NCI-H446 (cell line): ENCODE measurements at regions not wholly inside any gene's neighbourhood (a gene's known extent, or its start where the extent isn't known, plus 50 kb on each side); places are given as distances from the start of the nearest gene placed in this dataset.
A peak's percentile ranks its signal among the peaks of the same experiment; 100 is the strongest.
"Not testable (repeated sequence)": the region's sequence is repeated elsewhere in the genome, so short reads cannot be mapped to it uniquely, and the experiment has no call there.

Experiments
- DNase-seq, 2 experiments: peaks; one replicate each; lab custom pipeline; 2025; lab: John Stamatoyannopoulos, UW

GRCh38 chr22:44628835-44629234 lies 73.2 kb upstream of the PRR5 start:
- no peak for DNase-seq

GRCh38 chr22:44628273-44628672 lies 73.7 kb upstream of the PRR5 start:
- no peak for DNase-seq

DNA sequence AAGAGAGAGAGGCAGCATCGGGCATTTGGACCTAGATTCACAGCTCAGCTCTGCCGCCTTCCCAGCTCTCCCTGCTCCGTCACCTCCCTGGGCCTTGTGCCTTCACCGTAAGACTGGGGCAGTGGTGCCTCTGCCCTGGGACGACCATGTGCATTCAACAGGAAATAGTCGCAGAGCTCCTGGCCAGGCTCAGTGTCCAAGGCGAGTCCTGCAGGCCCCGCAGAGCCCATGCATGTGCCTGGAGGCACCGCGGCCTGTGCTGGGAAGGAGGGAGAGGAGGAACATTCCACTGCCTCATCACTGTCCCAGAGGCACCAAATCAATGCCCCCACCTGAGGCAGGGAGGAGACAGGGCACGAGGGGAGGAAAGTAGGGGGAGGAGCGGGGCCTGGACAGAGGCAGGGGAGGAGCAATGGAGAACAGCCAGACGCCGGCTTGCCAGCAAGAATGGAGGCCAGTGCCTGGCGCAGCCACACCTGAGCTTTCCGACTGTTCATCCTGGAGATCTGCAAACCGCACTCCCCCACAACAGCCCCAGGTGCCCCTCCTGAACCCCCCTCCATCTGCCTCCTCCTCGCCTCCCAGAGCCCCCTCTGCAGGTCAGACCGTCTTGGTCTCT lies 74.4 kb upstream of the PRR5 start:
- no peak for DNase-seq

- peak; percentile 21 to 62 for DNase-seq
Measured at GRCh38 chr22:44625981-44626687, 75.9 kb upstream of the PRR5 start.

DNA sequence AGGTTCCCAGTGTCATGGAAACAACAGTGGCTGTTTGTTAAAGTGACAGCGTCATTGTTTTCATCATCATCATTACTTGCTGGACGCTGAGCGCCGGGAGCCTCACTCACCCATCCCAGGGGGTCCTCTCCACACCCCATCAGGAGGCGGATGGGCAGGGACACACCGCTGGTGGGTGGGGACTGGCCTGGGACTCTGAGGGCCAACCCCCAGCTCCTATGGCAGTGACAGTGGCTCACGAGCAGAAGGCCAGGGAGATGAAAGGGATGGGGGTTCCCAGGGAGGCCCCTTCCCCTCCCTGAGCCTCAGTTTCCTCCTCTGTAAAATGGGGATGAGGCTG lies 76.6 kb upstream of the PRR5 start:
- no peak for DNase-seq

GRCh38 chr22:44624689-44625420 lies 77.1 kb upstream of the PRR5 start:
- no peak for DNase-seq

DNA sequence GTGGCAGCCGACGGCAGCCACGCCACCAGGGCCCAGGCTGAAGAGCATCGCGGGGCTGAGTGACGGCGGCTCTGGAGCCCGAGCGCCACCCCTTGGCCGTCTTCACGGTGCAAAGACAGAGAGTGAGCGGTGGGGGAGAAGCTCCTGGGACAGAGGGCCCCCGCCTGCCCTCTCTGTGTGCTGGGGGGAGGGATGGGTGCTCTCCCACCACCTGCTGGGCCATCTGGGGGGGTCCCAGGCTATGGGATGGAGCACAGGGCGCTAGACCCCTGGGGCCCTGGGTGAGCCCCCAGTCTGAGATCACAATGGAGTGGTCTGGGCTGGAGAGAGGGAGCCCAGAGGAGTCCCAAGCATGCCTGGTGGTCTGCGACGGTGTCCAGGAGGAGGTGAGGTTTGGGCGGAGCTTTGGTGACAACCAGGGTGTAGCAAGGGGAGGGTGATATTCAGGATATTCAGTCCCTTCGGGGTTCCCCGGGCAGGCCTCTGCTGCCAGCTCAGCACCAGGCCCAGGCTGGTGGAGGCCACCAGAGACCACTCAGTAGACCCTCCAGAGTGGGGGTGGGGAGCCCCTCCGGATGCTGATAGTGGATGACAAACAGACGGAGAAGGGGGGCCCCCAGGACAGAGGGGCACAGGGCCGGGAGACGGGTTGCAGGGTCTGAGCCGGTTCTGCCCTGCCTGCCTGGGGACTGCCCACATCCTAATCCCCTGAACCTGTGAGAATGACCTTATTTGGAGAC lies 78.1 kb upstream of the PRR5 start:
- DNase-seq, result no peak

DNA sequence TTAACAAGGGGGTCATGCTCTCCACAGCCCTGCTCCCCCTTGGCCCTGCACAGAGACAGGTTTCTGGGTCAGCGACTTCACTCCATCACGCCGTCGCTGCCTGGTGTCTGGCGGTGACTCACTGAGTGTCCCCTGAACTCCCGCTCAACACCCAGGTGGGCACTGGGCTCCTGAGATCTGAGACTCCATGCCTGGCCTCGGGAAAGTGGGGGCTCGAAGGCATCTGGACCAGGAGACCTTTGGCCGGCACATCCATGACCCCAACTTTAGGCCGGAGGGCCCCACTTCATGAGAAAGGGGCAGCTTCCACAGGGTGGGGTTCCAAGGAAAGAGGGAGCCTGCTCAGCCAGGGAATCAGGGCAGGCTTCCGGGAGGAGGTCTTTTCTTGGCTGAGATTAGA lies 79.3 kb upstream of the PRR5 start:
- no peak for DNase-seq

GRCh38 chr22:44622147-44622427 lies 79.9 kb upstream of the PRR5 start:
- DNase-seq, result no peak

GRCh38 chr22:44621401-44622146 lies 80.4 kb upstream of the PRR5 start:
- DNase-seq, result no peak

DNA sequence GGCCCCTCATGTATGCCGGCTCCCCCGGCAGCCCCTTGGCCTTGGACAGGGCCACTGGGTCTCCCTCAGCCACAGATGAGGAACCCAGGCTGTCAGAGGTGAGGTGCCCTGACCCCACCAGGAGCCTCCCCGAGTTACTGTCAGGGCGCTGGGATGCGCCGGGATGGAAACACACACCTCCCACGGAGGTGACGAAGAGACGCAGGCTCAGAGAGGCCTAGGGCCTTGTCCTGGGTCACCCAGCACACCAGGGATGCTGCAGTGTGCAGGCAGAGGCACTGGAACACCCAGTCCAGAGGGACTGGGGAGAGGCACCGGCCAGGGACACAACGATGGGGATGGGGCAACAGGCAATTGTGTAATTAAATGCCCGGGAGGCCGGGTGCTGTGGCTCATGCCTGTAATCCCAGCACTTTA lies 81.2 kb upstream of the PRR5 start:
- DNase-seq, result no peak

- DNase-seq, result peak in 1 of 2 experiments; percentile 14
Measured at GRCh38 chr22:44620129-44620840, 81.7 kb upstream of the PRR5 start.

DNA sequence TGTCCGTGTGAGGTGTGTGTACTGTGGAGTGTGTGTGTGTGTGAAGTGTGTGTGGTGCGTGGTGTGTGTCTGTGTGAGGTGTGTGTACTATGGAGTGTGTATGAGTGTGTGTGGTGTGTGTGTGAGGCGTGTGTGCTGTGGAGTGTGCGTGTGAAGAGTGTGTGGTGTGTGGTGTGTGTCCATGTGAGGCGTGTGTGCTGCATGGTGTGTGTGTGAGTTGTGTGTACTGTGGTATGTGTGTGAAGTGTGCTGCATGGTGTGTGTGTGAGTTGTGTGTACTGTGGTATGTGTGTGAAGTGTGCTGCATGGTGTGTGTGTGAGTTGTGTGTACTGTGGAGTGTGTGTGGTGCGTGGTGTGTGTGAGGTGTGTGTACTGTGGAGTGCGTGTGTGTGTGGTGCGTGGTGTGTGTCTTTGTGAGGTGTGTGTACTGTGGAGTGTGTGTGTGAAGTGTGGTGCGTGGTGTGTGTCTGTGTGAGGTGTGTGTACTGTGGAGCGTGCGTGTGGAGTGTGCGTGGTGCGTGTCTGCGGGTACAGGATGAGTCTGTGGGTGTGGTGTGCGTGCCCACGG lies 82.4 kb upstream of the PRR5 start:
- DNase-seq, result not testable (repeated sequence)

DNA sequence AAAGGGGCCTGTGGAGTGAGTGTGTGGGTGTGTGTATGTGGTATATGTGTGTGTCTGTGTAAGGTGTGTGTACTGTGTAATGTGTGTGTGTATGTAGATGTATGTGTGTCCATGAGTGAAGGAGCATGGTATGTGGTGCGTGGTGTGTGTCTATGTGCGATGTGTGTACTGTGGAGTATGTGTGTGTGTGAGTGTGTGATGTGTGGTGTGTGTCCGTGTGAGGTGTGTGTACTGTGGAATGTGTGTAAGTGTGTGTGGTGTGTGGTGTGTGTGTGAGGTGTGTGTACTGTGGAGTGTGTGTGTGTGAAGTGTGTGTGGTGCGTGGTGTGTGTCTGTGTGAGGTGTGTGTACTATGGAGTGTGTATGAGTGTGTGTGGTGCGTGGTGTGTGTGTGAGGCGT lies 83.1 kb upstream of the PRR5 start:
- DNase-seq, result not testable (repeated sequence)

DNA sequence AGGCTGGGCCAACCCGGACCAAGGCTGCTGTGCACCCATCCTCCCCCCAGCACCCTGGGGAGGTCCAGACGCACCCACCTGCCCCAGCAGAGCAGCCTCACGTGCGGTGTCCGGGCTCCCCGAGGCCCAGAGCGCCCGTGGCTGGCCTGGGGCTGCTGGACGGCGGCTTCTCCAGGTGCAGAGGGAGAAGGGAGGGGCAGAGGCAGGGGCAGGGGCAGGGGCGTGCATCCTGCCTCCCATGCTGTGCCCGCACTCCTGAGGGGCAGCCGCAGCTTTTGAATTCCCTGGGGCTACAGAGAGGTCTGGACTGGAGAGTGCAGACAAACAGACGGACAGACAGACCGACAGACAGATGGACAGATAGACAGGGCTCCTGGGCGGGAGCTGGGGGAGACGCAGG lies 83.6 kb upstream of the PRR5 start:
- DNase-seq, result no peak

- DNase-seq, result no peak
Measured at GRCh38 chr22:44617828-44618227, 84.2 kb upstream of the PRR5 start.

DNA sequence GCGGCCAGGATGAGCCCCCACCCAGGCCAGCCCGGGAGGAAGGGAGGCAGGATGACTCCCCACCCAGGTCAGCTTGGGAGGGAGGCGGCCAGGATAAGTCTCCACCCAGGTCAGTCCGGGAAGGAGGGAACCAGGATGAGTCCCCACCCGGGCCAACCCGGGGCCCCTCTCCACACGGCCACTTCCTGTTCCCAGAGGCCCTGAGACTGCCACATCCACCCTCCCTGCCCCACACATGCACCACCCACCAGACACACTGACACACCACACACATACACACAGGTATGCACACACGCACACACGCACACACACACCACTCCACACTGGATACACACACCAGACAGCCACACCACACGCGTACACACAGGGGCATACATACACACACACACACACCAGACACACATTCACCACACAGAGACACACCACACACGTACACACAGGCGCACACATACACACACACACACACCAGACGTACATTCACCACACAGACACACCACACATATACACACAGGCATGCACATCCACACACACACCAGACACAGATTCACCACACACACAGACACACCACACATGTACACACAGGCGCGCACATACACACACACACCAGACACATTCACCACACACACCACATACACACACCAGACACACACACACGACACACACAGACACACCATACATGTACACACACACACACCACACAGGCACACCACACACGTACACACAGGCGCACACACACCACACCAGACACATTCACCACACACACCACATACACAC lies 84.9 kb upstream of the PRR5 start:
- no peak for DNase-seq

- no peak for DNase-seq
Measured at GRCh38 chr22:44616461-44616860, 85.5 kb upstream of the PRR5 start.

DNA sequence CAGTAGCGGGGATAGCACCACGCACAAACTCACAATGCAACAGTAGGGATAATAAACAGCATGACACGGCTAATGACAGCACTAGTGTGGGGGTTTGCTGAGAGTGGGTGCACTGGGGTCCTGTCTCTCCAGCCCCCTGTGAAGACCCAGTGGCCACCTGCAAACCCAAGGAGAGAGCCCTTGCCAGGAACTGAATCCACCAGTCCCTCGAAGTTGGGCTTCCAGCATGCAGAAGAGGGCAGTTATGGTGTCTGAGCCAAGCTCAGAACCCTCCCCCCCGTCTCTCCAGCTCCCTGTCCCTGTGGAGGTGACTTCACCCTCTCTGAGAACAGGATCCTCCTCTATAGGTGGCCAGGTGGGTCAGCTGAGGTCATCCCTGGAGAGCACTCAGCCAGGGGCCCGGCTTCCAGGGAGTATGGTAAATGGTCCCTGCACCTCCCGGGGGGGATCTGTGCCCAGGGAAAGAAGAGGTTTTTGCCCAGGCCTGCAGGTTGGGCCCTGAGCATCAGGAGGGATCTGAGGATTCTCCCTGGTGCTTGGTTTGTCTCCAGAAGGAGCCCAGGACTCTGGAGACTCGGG lies 86.3 kb upstream of the PRR5 start:
- no peak for DNase-seq

GRCh38 chr22:44615146-44615545 lies 86.9 kb upstream of the PRR5 start:
- no peak for DNase-seq
